ENCODE measurements at regions not wholly inside any gene's neighbourhood (a gene's known extent, or its start where the extent isn't known, plus 50 kb on each side); places are given as distances from the start of the nearest gene placed in this dataset.

DNA sequence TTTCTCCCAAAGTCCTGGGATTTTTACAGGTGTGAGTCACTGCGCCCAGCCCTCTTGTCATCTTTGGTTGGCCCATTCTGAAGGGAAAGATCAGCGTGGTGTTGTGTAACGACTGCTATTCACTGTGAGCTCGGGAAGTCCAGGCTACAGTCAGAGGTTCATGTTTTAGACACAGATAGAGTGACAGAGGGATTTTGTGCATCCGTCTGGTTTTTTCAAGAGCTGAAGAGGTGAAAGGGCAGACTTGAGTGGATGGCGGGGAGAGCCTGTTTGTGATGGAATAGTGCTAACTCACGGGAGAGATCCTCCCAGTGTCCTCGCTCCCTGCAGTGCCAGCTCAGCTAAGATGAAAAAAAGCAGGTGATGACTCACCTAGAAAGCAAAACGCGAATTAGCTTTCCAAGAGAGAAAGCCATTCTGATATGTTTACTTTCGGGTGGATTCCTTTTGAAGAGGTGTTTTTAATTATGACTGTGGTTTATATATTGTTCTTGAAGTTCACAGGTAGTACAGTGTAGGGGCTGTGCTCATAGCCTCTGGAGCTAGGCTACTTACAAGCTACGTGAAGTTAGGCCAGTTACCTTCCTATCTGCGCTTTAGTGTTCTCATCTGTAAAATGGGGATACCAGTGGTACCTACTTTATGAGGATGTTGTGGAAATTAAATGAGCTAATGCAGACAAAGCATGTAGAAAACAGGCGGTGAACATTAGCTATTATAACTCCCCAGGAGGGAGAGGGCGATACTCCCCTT, 67.2 kb downstream of the C11orf91 start:
- Histone ChIP-seq H3K36me3 (ENCODE audit: insufficient read depth, low read length) (no peaks in the 10 kb centered on the region), H3K27ac (ENCODE audit: low read depth, low read length) (peak overlapping the region; percentile 43), H3K4me1 (ENCODE audit: control insufficient read depth, insufficient read depth, low read length, unreplicated experiment) (peaks cover 34% of the 10 kb centered on the region), H3K27me3 (ENCODE audit: insufficient read depth, low read length) (no peaks in the 10 kb centered on the region), H3K4me3 (ENCODE audit: low read depth, low read length) (no peak overlapping the region), H3K79me2 (ENCODE audit: control insufficient read depth, insufficient read depth, low read length, unreplicated experiment) (no peaks in the 10 kb centered on the region), H2AFZ (ENCODE audit: low read length, unreplicated experiment) (peak overlapping the region; percentile 51)

DNA sequence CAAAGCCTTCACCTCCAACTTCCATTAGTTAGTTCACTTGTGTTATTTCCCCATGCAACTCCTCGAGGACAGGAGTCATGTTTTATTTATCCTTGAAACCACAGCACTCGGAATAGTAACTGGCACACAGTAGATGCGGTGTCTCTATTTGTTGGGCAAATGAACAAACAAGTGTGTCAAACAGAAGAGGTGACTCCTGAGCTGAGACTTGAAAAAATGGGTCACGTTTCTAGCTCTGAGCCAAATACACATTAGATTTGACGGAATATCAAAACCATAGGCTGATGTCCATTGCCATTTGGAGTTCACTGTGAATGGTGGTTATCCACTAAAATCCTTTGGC, 68.9 kb downstream of the C11orf91 start:
- no peak overlapping the region for H2AFZ ChIP-seq (ENCODE audit: low read length, unreplicated experiment)
- no peaks in the 10 kb centered on the region for H3K79me2 ChIP-seq (ENCODE audit: control insufficient read depth, insufficient read depth, low read length, unreplicated experiment)
- H3K36me3 ChIP-seq (ENCODE audit: insufficient read depth, low read length): no peaks in the 10 kb centered on the region
- peaks cover 34% of the 10 kb centered on the region for H3K4me1 ChIP-seq (ENCODE audit: control insufficient read depth, insufficient read depth, low read length, unreplicated experiment)
- H3K27ac ChIP-seq (ENCODE audit: low read depth, low read length): no peak overlapping the region
- no peaks in the 10 kb centered on the region for H3K27me3 ChIP-seq (ENCODE audit: insufficient read depth, low read length)
- no peak overlapping the region for H3K4me3 ChIP-seq (ENCODE audit: low read depth, low read length)

DNA sequence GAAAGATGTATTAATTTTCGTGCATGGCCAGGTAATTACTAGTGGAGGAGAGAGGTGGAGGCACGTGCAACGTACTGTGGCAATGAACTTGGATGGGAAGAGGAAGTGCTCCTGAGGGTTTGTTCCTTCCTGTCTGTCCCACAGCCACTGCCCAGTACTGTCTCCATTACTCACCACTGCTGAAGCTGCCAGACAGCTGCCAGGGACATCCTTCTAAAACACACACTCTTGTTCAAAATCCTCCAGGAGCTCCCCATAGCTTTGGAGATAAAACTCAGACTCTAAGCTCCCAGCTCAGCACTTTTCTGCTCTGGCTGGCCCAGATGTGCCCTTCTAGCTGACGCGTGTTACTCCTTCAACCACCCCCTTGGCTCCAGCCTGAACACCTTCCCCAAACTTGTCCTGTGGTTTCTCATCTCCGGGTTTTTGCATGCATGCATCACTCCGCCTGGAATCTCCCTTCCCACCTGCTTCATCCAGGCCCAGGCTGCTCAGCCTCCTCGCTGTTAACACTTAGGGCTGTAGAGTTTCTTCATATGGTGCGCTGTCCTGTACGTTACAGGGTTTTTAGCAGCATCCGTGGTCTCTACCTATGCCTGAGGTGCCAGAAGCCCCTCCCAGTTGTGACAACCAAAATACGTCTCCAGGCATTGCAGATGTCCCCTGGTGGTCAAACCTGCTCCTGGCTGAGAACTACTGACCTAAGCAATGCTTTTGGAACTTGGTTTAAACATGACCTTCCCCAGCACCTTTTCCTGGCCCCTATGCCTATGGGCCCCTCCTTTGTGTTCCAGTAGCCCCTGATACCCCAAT, 69.5 kb downstream of the C11orf91 start:
- H3K27me3 ChIP-seq (ENCODE audit: insufficient read depth, low read length): no peaks in the 10 kb centered on the region
- no peaks in the 10 kb centered on the region for H3K36me3 ChIP-seq (ENCODE audit: insufficient read depth, low read length)
- no peak overlapping the region for H3K4me3 ChIP-seq (ENCODE audit: low read depth, low read length)
- no peaks in the 10 kb centered on the region for H3K79me2 ChIP-seq (ENCODE audit: control insufficient read depth, insufficient read depth, low read length, unreplicated experiment)
- H3K27ac ChIP-seq (ENCODE audit: low read depth, low read length): no peak overlapping the region
- peaks cover 34% of the 10 kb centered on the region for H3K4me1 ChIP-seq (ENCODE audit: control insufficient read depth, insufficient read depth, low read length, unreplicated experiment)
- no peak overlapping the region for H2AFZ ChIP-seq (ENCODE audit: low read length, unreplicated experiment)

DNA sequence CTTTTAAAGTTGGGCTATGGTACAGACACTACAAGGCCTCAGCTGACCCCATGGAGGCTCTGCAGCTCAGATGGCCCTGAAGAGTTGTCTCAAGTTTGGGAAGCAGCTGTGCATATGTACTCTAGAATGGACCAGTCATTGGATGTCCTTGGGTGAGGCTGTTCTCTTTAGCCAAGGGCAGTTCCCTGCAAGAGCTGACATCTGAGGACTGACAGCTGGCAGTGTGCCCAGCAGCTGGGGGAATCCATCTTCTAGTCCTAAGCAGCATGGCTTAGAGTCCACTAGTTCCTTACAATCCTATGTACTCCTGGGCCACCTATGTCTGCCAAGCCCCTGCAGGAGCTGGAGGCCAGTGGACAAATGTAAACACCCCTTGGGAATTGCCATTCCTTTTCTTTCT, 76.5 kb downstream of the C11orf91 start:
- no peak overlapping the region for H2AFZ ChIP-seq (ENCODE audit: low read length, unreplicated experiment)
- no peaks in the 10 kb centered on the region for H3K36me3 ChIP-seq (ENCODE audit: insufficient read depth, low read length)
- H3K27ac ChIP-seq (ENCODE audit: low read depth, low read length): no peak overlapping the region

DNA sequence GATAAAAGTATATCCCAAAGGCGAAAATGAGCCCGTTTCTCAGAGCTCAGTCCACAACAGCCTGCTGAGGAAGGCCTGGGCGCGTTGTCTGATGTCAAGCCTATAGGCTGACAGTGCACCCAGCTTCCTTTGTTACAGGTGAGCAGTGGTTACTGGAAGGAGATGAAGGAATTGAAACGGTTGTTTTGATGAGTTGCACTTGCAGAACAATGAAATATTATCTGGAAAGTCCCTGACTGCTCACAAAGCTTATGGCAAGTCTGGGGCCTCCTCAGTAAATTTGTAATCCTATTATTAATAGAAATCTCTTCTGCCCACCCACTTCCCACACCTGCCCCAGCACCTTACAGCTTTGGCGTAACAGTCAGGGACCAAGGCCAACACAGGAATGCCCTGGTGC, 77.8 kb downstream of the C11orf91 start:
- H3K79me2 ChIP-seq (ENCODE audit: control insufficient read depth, insufficient read depth, low read length, unreplicated experiment): no peaks in the 10 kb centered on the region
- H3K4me1 ChIP-seq (ENCODE audit: control insufficient read depth, insufficient read depth, low read length, unreplicated experiment): peaks cover 29% of the 10 kb centered on the region
- H2AFZ ChIP-seq (ENCODE audit: low read length, unreplicated experiment): no peak overlapping the region
- H3K27me3 ChIP-seq (ENCODE audit: insufficient read depth, low read length): no peaks in the 10 kb centered on the region
- H3K36me3 ChIP-seq (ENCODE audit: insufficient read depth, low read length): no peaks in the 10 kb centered on the region
- H3K4me3 ChIP-seq (ENCODE audit: low read depth, low read length): no peak overlapping the region
- H3K27ac ChIP-seq (ENCODE audit: low read depth, low read length): no peak overlapping the region

More for the DNA sequence above, 76.5 kb downstream of the C11orf91 start:
- Histone ChIP-seq H3K27me3 (ENCODE audit: insufficient read depth, low read length) (no peaks in the 10 kb centered on the region), H3K4me1 (ENCODE audit: control insufficient read depth, insufficient read depth, low read length, unreplicated experiment) (peaks cover 29% of the 10 kb centered on the region), H3K79me2 (ENCODE audit: control insufficient read depth, insufficient read depth, low read length, unreplicated experiment) (no peaks in the 10 kb centered on the region), H3K4me3 (ENCODE audit: low read depth, low read length) (no peak overlapping the region)

DNA sequence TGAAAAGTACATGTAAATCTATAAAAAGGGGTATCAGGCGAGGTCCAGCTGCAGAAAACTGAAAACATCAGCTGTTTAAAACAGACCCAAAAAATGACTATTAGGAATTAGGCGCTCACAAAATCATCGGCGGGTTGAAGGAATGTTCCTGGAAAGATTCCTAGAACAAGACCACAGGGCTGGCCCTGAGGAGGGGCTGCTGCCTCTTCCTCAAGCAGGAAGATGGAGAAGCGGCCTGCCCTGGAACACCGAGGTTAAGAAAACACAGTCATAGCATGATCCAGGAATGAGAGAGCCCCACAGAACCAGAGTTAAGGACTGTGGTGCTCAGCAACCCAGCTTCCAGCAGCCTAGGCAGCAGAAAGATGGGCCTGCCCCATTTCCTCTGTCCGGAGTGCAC, 78.4 kb downstream of the C11orf91 start:
- Histone ChIP-seq H3K27me3 (ENCODE audit: insufficient read depth, low read length) (no peaks in the 10 kb centered on the region), H3K4me3 (ENCODE audit: low read depth, low read length) (peak overlapping the region; percentile 2), H3K27ac (ENCODE audit: low read depth, low read length) (peak overlapping the region; percentile 19), H3K79me2 (ENCODE audit: control insufficient read depth, insufficient read depth, low read length, unreplicated experiment) (no peaks in the 10 kb centered on the region), H3K4me1 (ENCODE audit: control insufficient read depth, insufficient read depth, low read length, unreplicated experiment) (peaks cover 29% of the 10 kb centered on the region), H2AFZ (ENCODE audit: low read length, unreplicated experiment) (peak overlapping the region; percentile 73), H3K36me3 (ENCODE audit: insufficient read depth, low read length) (no peaks in the 10 kb centered on the region)

DNA sequence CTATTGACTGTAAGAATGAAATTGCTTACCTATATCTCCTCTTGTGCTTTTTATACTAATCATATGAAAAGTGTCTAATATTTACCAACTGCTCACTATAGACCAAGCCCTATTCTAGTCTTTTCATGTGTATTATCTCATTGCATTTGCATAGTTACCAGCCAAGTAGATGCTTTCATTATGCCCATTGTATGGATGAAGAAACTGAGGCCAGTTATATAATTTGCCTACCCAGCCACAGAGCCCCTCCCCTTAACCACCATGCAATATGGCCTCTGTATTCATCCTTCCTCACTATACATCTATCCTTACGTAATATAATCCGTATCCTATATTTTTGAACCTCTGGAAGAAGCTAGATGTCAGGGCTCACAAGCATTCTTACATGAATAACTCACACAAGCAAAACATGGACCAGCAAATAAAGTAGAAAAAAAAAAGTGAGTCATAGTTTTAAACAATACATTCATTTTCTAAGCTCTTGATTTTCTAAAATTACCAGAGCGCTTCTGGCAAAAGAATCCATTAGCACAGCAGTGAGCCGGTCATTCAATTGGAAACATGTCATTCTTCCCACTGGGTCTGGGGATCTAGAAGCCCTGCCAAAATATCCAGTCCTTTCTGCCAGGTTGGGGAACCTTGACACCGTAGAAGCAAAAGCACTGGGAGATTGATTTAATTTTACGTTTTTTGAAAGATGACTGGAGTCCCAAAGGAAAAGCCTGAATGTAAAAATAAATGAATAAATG, 80.0 kb downstream of the C11orf91 start:
- H3K27me3 ChIP-seq (ENCODE audit: insufficient read depth, low read length): no peaks in the 10 kb centered on the region
- H2AFZ ChIP-seq (ENCODE audit: low read length, unreplicated experiment): peak overlapping the region; percentile 38
- H3K36me3 ChIP-seq (ENCODE audit: insufficient read depth, low read length): no peaks in the 10 kb centered on the region
- H3K27ac ChIP-seq (ENCODE audit: low read depth, low read length): peak overlapping the region; percentile 37
- no peaks in the 10 kb centered on the region for H3K79me2 ChIP-seq (ENCODE audit: control insufficient read depth, insufficient read depth, low read length, unreplicated experiment)
- H3K4me1 ChIP-seq (ENCODE audit: control insufficient read depth, insufficient read depth, low read length, unreplicated experiment): peaks cover 29% of the 10 kb centered on the region
- no peak overlapping the region for H3K4me3 ChIP-seq (ENCODE audit: low read depth, low read length)

DNA sequence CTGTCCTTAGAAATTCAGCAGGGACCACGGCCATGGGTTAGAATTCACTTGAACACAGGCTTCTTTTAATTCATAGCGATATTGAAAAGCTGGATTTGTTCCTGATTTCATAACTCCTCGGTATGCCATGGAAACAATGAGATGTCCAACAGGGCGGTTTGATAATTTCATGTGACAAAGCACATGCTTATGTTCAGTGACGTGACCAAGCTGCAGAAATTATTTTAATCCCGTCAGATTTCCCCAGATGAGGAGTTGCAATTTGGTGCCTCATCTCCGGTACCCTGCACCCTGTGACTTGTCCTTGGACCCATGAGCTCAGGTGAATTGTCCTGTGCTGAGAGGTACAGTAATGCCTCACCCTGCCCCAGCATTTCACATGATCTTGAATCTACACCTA, 81.7 kb downstream of the C11orf91 start:
- Histone ChIP-seq H3K4me1 (ENCODE audit: control insufficient read depth, insufficient read depth, low read length, unreplicated experiment) (peaks cover 32% of the 10 kb centered on the region), H2AFZ (ENCODE audit: low read length, unreplicated experiment) (no peak overlapping the region), H3K27ac (ENCODE audit: low read depth, low read length) (no peak overlapping the region), H3K79me2 (ENCODE audit: control insufficient read depth, insufficient read depth, low read length, unreplicated experiment) (no peaks in the 10 kb centered on the region), H3K4me3 (ENCODE audit: low read depth, low read length) (no peak overlapping the region), H3K27me3 (ENCODE audit: insufficient read depth, low read length) (no peaks in the 10 kb centered on the region), H3K36me3 (ENCODE audit: insufficient read depth, low read length) (no peaks in the 10 kb centered on the region)

DNA sequence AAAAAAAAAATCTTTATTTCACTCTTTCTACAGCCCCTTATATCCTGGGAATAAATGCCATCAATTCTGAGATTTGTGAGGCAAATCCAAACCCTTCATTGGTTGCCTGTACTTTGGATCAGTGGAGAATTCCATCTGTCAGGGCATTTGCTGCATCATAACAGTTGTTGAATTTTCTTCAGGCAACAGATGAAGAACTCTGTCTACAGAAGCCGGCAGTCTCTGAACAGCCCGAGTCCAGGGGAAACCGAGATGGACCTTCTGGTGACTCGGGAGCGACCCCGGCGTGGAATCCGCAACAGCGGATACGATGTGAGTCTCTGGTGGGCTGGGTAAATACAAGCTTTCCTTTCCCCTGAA, 82.3 kb downstream of the C11orf91 start:
- Histone ChIP-seq H3K4me3 (ENCODE audit: low read depth, low read length) (no peak overlapping the region), H3K79me2 (ENCODE audit: control insufficient read depth, insufficient read depth, low read length, unreplicated experiment) (no peaks in the 10 kb centered on the region), H3K4me1 (ENCODE audit: control insufficient read depth, insufficient read depth, low read length, unreplicated experiment) (peaks cover 35% of the 10 kb centered on the region)

DNA sequence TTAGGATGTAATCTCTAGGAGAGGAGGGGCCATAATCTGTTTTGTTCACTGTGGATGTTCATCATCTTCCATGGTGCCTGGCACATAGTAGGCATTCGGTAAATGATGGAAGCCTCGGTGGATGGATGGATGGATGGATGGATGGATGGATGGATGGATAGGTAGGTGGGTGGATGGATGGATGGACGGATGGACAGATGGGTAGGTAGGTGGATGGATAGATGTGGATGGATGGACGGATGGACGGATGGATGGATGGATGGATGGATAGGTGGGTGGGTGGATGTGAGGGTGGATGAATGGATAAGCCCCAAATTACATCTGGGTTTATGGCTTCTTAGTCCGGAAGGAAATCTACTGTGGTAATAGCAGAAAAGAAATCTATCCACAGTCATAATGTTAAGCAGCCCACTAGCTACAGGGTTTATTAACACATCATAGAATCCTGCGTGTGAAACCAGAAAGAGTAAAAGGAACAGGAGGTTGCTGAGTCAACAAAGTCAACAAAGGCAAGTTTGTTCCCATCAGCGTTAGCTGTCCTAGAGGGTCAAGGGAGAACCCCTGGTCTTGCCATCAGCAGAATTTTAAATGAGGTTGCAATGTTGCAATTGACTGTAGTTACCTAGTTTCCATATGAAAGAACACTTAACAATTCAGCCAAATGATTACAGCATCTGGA, 82.8 kb downstream of the C11orf91 start:
- H3K4me1 ChIP-seq (ENCODE audit: control insufficient read depth, insufficient read depth, low read length, unreplicated experiment): peaks cover 34% of the 10 kb centered on the region
- H3K4me3 ChIP-seq (ENCODE audit: low read depth, low read length): no peak overlapping the region
- H3K27me3 ChIP-seq (ENCODE audit: insufficient read depth, low read length): no peaks in the 10 kb centered on the region
- H3K27ac ChIP-seq (ENCODE audit: low read depth, low read length): no peak overlapping the region
- H3K79me2 ChIP-seq (ENCODE audit: control insufficient read depth, insufficient read depth, low read length, unreplicated experiment): no peaks in the 10 kb centered on the region
- H2AFZ ChIP-seq (ENCODE audit: low read length, unreplicated experiment): no peak overlapping the region
- H3K36me3 ChIP-seq (ENCODE audit: insufficient read depth, low read length): no peaks in the 10 kb centered on the region

More for the DNA sequence above, 82.3 kb downstream of the C11orf91 start:
- no peak overlapping the region for H2AFZ ChIP-seq (ENCODE audit: low read length, unreplicated experiment)
- H3K27me3 ChIP-seq (ENCODE audit: insufficient read depth, low read length): no peaks in the 10 kb centered on the region
- H3K27ac ChIP-seq (ENCODE audit: low read depth, low read length): no peak overlapping the region
- no peaks in the 10 kb centered on the region for H3K36me3 ChIP-seq (ENCODE audit: insufficient read depth, low read length)

Measured in ACC112 (cell line).